Stomach (tissue), 8 donors: ENCODE measurements at regions not wholly inside any gene's neighbourhood (a gene's known extent, or its start where the extent isn't known, plus 50 kb on each side); places are given as distances from the start of the nearest gene placed in this dataset.
A peak's percentile ranks its signal among the peaks of the same experiment; 100 is the strongest.
"Not testable (repeated sequence)": the region's sequence is repeated elsewhere in the genome, so short reads cannot be mapped to it uniquely, and the experiment has no call there.

Experiments
- DNase-seq, 2 donors: peaks; one replicate each; pipeline versions ENCODE4 v3.0.0 to v3.0.0-alpha.2; 2013 to 2019
- H3K27ac ChIP-seq, 5 donors: fragments of 200-600 bp in 4 of 5; sonication (generic) in 4 of 5; one replicate each; pipeline ENCODE4 v1.5.1; 2013 to 2019; ENCODE audit warnings: mild to moderate bottlenecking in 1 of 5, moderate library complexity in 1 of 5
- H3K27me3 ChIP-seq, 3 donors: fragments of 200-600 bp; sonication (generic); one replicate each; pipeline ENCODE4 v1.5.1; 2017 to 2019; ENCODE audit warnings: mixed run types in 1 of 3
- H3K36me3 ChIP-seq, 4 donors: fragments of 200-600 bp; sonication (generic); 1 replicate in 3 of 4; 2 replicates in 1 of 4; pipeline ENCODE4 v1.5.1; 2016 to 2019
- H3K4me1 ChIP-seq, 4 donors: fragments of 200-600 bp; sonication (generic); one replicate each; pipeline ENCODE4 v1.5.1; 2016 to 2019
- H3K4me3 ChIP-seq, 4 donors: fragments of 200-600 bp; sonication (generic) in 3 of 4; one replicate each; pipeline ENCODE4 v1.5.1; 2016 to 2019; ENCODE audit warnings: mild to moderate bottlenecking in 1 of 4
- H3K9me3 ChIP-seq, 4 donors: fragments of 200-600 bp; sonication (generic); one replicate each; pipeline ENCODE4 v1.5.1; 2016 to 2019
- EP300 ChIP-seq: sonication (generic); formaldehyde crosslinking; IDR thresholded peaks from one replicate; pipeline ENCODE4 v1.6.1; 2017; ENCODE audit warnings: antibody characterized with exemption
- POLR2A ChIP-seq, 4 donors: fragments of 450-650 bp; IDR thresholded peaks; one replicate each; pipeline ENCODE4 v1.6.1; 2016; ENCODE audit warnings: antibody characterized with exemption in 4 of 4, control low read depth in 2 of 4, mild to moderate bottlenecking in 1 of 4, moderate library complexity in 1 of 4
- POLR2AphosphoS5 ChIP-seq, 3 donors: sonication (generic); formaldehyde crosslinking; IDR thresholded peaks; one replicate each; pipeline ENCODE4 v1.6.1; 2016; ENCODE audit warnings: antibody characterized with exemption in 3 of 3
- WGBS, 5 donors: extraction: QIAGEN DNeasy Blood & Tissue Kit in 3 of 5; methylation state at CpG; one replicate each; pipeline versions ENCODE4 v1.1.5 to v1.1.7; 2013 to 2018; 5-methylcytosine and 5-hydroxymethylcytosine counted together
- intact Hi-C: fragments of 100-400 bp; cut with DNase I; formaldehyde crosslinking; loops from one replicate; pipeline ENCODE4 v1.15.1; 2023; ENCODE audit warnings: low total_unique reads
- TF ChIP-seq, protein P1 (sequence below), 7 experiments: fragments of 450-650 bp in 4 of 7; fragments of 200-600 bp in 3 of 7; sonication (generic) in 3 of 7; IDR thresholded peaks; one replicate each; pipeline ENCODE4 v1.5.1; 2016 to 2019; ENCODE audit warnings: antibody characterized with exemption in 7 of 7, control low read depth in 2 of 7, mild to moderate bottlenecking in 1 of 7
- donor health status: healthy with polysubstance abuse.
- donor health status: Bipolar disorder and iron deficiency.
- donor health status: healthy.

DNA sequence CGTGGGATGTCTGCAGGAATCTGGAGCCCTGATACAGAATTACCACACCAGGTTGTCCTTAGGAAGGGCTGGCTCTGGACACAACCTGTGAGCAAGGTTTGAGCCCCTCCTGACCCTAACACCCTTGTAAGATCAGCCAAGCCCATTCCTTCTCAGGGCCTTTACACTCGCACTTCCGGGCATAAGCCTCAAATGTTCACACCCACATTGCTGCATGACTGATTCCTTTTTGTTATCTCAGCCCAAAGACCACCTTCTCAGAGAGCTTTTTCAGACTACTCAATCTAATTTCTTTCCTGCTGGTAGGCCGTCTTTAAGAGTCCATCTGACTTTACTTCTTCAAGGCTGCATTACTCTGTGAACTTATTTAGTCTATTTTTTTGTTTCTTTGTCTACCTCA is 464.0 kb upstream of the SPRED2 start:
- TF ChIP-seq, protein P1, sequence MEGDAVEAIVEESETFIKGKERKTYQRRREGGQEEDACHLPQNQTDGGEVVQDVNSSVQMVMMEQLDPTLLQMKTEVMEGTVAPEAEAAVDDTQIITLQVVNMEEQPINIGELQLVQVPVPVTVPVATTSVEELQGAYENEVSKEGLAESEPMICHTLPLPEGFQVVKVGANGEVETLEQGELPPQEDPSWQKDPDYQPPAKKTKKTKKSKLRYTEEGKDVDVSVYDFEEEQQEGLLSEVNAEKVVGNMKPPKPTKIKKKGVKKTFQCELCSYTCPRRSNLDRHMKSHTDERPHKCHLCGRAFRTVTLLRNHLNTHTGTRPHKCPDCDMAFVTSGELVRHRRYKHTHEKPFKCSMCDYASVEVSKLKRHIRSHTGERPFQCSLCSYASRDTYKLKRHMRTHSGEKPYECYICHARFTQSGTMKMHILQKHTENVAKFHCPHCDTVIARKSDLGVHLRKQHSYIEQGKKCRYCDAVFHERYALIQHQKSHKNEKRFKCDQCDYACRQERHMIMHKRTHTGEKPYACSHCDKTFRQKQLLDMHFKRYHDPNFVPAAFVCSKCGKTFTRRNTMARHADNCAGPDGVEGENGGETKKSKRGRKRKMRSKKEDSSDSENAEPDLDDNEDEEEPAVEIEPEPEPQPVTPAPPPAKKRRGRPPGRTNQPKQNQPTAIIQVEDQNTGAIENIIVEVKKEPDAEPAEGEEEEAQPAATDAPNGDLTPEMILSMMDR (IDR thresholded peaks at IDR 0.05) = no peak
- no peak for TF ChIP-seq POLR2A (IDR thresholded peaks at IDR 0.05)
- no peak for TF ChIP-seq POLR2AphosphoS5 (IDR thresholded peaks at IDR 0.05)
- TF ChIP-seq EP300 = no peak
- intact Hi-C loops = no loop called here
- Histone ChIP-seq H3K4me3 (no peak overlapping the region), H3K36me3 (no peaks in the 10 kb centered on the region), H3K9me3 (peaks cover 0 to 3% (median 0%) of the 10 kb centered on the region in 4 donors), H3K4me1 (peaks cover 0 to 3% (median 0%) of the 10 kb centered on the region in 4 donors), H3K27ac (no peak overlapping the region), H3K27me3 (no peaks in the 10 kb centered on the region)
- 68 to 91% (median 89%) methylated on average over 4 of the region's 4 CpGs for WGBS, 5 donors
- no peak for DNase-seq

DNA sequence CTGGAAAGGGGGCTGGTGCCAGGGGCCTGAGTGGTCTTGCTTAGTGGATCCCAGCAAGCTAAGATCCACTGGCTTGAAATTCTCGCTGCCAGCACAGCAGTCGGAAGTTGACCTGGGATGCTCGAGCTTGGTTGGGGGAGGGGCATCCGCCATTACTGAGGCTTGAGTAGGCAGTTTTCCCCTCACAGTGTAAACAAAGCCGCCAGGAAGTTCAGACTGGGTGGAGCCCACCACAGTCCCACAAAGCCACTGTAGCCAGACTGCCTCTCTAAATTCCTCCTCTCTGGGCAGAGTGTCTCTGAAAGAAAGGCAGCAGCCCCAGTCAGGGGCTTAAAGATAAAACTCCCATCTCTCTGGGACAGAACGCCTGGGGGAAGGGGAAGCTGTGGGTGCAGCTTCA is 457.7 kb upstream of the SPRED2 start:
- 41 to 52% (median 46%) methylated on average over 6 of the region's 6 CpGs for WGBS, 5 donors
- H3K9me3 ChIP-seq, DNase-seq, H3K36me3 ChIP-seq, intact Hi-C loops, H3K27ac ChIP-seq, H3K4me1 ChIP-seq, H3K4me3 ChIP-seq, H3K27me3 ChIP-seq: not testable (repeated sequence)

DNA sequence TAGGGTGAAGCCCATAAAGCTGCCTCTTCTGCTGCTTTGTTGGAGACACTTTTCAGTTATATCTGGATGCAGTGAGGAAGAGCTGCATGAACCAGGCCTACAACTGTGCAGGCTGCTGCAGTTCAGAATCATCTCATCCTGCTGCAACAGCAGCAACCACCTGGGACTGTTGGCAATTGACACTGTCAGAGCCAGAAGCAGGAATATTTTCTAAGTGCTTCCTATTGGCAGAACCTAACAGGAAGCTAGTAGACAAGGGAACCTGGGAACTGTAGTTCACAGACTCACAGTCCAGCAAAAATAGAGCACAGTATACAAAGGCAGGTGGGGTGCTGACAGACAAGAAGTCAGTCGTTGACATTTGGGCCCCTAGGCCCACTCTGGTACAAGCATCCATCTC is 452.9 kb upstream of the SPRED2 start:
- peak in 1 of 2 donors; percentile 53 for DNase-seq
- WGBS, 5 donors = 41 to 59% (median 50%) methylated on average over 1 of the region's 1 CpG; no CpG with 5 or more reads in 1 of the 5 donors
- no peak overlapping the region for H3K4me3 ChIP-seq
- intact Hi-C loops = no loop called here
- TF ChIP-seq POLR2AphosphoS5 (IDR thresholded peaks at IDR 0.05) = no peak
- TF ChIP-seq, protein P1 (IDR thresholded peaks at IDR 0.05) = no peak
- no peak for TF ChIP-seq EP300
- TF ChIP-seq POLR2A (IDR thresholded peaks at IDR 0.05) = no peak
- H3K9me3 ChIP-seq = peaks cover 0 to 3% (median 0%) of the 10 kb centered on the region in 4 donors
- H3K27ac ChIP-seq = no peak overlapping the region
- H3K4me1 ChIP-seq = no peaks in the 10 kb centered on the region
- no peaks in the 10 kb centered on the region for H3K36me3 ChIP-seq
- H3K27me3 ChIP-seq = no peaks in the 10 kb centered on the region

DNA sequence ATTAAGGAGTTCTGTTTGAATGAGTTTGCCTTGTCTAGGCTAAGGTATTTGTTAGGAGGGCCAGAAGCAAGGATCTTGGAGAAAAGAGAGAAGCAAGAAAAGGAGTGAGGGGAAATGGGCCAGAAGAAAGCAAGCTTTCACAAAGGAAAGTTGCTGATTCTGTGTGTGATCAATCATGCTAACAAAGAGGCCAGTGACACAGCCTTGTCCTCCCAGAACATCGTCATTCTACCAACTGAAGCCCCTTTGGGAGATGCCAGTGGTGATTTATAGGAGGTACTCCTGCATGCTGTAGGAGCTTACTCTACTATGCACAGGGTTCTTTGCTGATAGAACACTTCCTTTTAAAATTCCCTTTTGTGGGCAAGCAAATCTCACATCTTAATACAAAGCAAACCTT is 449.2 kb upstream of the SPRED2 start:
- intact Hi-C loops = no loop called here
- Histone ChIP-seq H3K4me1 (no peaks in the 10 kb centered on the region), H3K27ac (no peak overlapping the region), H3K4me3 (no peak overlapping the region), H3K27me3 (no peaks in the 10 kb centered on the region), H3K9me3 (no peaks in the 10 kb centered on the region), H3K36me3 (no peaks in the 10 kb centered on the region)
- 35 to 50% (median 42%) methylated on average over 1 of the region's 1 CpG for WGBS, 5 donors
- no peak for DNase-seq
- TF ChIP-seq POLR2A (IDR thresholded peaks at IDR 0.05) = no peak
- no peak for TF ChIP-seq POLR2AphosphoS5 (IDR thresholded peaks at IDR 0.05)
- TF ChIP-seq, protein P1 (IDR thresholded peaks at IDR 0.05) = no peak
- no peak for TF ChIP-seq EP300

DNA sequence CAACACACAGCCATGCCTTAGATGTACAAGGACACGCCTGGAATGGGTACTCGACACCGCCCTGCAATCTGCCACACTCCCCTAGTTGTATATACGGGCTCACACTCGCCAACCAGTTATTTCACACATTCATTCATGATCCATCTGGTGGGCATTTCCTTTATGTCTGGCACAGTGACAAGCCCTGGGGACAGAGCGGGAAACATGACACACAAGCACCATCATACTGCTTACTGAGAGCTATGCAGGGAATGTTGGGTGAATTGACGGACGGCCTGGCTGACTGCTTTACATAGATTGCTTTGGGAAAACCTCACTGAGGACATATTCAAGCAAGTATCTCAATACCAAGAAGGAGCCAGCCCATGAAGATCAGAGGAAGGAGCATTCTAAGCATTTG is 448.0 kb upstream of the SPRED2 start:
- no peak for DNase-seq
- no peaks in the 10 kb centered on the region for H3K27me3 ChIP-seq
- no peaks in the 10 kb centered on the region for H3K9me3 ChIP-seq
- 82 to 92% (median 85%) methylated on average over 8 of the region's 8 CpGs for WGBS, 5 donors
- no peaks in the 10 kb centered on the region for H3K4me1 ChIP-seq
- H3K27ac ChIP-seq = no peak overlapping the region
- H3K4me3 ChIP-seq = no peak overlapping the region
- TF ChIP-seq EP300 (no peak), POLR2A (IDR thresholded peaks at IDR 0.05) (no peak), POLR2AphosphoS5 (IDR thresholded peaks at IDR 0.05) (no peak)
- TF ChIP-seq, protein P1 (IDR thresholded peaks at IDR 0.05) = no peak
- intact Hi-C loops = no loop called here
- H3K36me3 ChIP-seq = no peaks in the 10 kb centered on the region
